ENCODE measurements at regions not wholly inside any gene's neighbourhood (a gene's known extent, or its start where the extent isn't known, plus 50 kb on each side); places are given as distances from the start of the nearest gene placed in this dataset.
"Not testable (repeated sequence)": the region's sequence is repeated elsewhere in the genome, so short reads cannot be mapped to it uniquely, and the experiment has no call there.

DNA sequence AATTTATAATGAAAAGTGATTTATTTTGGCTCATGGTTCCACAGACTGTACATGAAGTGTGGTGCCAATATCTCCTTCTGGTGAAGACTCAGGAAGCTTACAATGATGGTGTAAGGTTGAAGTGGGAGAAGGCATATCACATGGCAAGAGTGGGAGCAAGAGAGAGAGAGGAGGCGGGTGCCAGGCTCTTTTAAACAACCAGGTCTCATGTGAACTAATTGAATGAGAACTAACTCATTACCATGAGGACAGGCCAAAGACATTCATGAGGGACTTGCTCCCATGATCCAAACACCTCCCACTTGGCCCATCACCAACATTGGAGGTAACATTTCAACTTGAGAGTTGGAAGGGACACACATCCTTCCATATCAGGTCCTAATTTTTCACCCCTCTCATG, 155.2 kb downstream of the SLC38A4 start:
- no peak for FAIRE-seq

DNA sequence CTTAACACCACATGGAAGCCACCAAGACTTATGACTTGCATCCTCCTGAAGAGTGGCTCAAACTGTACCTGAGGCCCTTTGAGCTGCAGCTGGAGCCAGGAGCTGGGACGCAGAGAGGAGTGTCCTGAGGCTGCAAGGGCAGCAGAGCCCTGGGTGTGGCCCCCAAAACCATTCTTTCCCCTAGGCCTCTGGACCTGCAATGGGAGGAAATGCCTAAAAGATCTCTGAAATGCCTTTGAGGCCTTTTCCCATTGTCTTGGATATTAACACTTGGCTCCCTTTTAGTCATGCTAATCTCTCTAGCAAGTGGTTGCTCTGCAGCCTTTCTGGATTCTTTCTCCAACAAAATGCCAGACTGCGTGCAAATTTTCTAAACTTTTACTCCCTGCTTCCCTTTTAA, 156.1 kb downstream of the SLC38A4 start:
- DNase-seq (ENCODE audit: low spot score) (no peak), FAIRE-seq (no peak)

More for the DNA sequence above, 155.2 kb downstream of the SLC38A4 start:
- no peak for DNase-seq (ENCODE audit: low spot score)

DNA sequence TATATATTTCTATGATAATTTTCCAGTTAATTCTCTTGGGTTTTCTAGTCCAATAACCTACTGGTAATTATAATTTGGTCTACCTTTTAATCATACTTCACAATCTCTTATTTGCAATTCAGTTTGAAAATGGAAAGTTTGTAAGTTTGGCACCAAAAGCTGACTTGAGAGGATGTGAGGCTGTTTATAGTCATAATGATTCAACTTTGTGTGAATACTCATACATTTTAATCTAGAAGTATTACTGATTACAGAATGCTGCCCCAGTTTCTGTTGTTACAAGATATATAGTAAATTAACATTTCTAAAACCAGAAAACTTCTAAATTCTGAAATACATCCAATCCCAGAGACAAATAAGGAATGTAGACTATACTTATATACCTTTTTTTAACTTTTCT, 158.2 kb downstream of the SLC38A4 start:
- no peak for FAIRE-seq

DNA sequence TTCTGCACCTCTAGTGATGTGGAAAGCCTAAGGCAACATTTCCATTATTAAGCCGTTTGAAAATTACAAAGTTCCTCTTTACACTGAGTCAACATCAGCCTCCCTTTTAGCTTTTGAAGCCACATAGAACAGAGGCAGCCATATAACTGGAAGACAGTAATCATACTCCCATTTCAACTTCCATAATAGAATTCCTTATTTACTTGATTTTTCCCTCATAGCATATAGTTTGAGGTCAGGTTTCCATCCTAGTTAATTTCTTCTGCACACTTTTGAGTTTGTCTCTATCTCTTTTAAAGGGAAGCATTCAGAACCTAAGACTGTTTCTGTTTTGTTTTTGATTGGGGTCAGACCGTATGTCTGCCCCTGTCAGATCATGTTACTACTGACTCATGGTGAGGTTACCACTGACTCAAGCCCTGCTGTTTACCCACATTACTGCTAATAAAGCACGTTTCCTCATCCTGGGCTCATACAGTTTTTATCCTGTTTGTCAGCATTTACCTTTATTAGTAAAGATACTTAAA, 161.0 kb downstream of the SLC38A4 start:
- DNase-seq (ENCODE audit: low spot score) (peak; percentile 66), FAIRE-seq (peak; percentile 82)

More for the DNA sequence above, 158.2 kb downstream of the SLC38A4 start:
- no peak for DNase-seq (ENCODE audit: low spot score)

DNA sequence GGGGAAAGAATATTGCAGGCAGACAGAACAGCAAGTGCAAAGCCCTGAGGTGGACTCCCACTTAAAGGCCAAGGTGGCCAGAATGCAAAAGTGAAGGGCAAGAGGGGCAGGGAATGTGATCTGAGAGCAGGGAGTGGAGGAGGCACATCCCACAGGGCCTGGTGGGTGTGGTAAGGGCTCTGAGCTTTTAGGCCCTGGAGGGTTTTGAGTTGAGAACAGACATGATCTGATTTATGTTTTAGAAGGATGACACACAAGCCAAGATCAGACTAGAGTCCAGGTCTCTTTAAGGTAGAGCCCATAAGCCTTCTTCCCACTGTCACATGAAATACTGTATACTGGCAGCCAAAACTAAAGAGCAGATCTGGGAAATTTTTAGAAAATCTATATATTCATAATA, 162.5 kb downstream of the SLC38A4 start:
- DNase-seq (ENCODE audit: low spot score) (no peak), FAIRE-seq (no peak)

DNA sequence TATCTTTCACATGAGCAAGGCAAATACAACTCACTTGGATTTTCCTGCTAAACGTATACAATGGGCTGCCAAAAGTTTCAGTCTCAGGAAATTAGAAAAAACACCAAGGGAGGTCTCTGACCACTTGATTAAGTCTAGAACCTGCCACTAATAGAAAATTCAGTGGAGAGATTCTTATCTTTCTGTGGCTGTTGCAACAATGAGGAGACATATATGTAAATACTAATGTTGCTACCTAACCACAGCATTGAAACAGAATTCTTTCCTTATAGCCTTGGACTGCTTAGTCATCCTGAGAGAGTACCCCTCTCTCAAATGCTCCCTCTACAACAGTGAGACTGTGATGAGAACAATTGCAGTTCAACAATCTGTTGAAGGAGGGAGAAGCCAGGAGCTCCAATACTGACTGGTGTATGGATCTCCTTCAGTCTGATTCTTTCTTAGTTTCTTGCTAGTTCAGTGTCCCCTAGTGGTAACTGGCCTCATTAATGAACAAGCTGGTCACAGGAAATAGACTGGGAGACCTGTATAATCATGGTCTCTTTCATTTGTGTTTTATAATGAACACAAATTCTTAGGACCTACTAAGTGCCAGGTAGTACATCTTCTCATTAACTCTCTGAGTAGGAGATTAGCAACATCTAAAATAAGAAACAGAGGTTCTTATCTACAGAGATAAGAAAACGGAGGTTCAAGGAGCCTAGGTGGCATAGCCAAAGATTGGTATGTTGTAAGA, 164.5 kb downstream of the SLC38A4 start:
- peak; percentile 66 for FAIRE-seq
- peak; percentile 62 for DNase-seq (ENCODE audit: low spot score)

DNA sequence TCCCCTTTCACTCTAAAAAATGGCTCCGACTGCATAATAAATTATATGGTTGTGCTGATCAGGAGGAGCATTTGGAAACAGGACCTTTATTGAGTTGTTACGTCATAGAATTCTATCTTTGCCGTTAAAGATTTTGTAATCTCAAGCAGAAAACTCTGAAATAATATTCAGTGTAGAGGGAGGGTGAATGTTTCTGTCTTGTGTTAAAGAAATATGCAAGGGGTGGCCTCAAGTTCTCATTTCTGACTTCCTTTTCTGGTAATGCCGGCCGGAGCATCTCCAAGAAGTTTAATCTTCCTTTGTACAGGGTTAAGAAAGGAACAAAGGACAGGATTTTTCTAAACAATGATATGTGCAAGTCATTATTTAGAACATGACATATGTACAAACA, 165.1 kb downstream of the SLC38A4 start:
- DNase-seq (ENCODE audit: low spot score) = no peak
- FAIRE-seq = no peak

DNA sequence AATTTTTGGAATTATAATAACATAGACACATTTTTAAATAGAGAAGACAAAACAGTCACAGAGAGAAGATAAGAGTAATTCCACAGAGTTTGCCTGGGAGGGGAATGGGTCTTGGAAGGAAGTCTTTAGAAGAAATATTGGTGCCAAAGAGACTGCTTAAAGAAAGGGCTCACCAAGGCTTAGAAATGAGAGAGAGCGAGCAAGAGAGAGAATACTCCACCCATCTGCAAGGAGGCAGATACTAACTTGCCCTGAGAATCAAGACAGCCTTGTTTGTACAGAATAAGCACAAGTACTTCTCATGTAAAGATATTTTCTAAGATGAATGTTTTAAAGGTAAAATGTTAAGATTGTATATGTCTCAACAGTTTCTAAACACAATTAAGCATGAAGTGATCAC, 165.5 kb downstream of the SLC38A4 start:
- DNase-seq (ENCODE audit: low spot score) = no peak
- FAIRE-seq = no peak

DNA sequence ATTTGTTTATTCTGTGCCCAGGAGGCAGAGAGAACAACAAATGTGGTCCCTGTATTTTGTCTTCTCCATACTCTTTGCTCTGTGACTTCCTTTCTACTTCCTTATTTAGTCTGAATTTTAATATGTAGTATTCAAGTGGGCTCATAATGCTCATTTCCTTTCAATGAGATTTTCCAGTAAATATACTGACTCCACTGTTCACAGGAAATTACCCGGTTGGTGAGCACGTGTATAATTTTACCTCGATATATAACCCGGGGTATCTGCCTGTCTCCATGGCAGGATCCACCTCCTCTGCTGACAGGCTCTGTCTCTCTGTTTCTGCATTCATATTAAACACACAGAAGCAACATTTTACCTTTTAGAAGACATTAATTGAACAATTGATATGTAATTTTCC, 166.0 kb downstream of the SLC38A4 start:
- no peak for FAIRE-seq
- no peak for DNase-seq (ENCODE audit: low spot score)

DNA sequence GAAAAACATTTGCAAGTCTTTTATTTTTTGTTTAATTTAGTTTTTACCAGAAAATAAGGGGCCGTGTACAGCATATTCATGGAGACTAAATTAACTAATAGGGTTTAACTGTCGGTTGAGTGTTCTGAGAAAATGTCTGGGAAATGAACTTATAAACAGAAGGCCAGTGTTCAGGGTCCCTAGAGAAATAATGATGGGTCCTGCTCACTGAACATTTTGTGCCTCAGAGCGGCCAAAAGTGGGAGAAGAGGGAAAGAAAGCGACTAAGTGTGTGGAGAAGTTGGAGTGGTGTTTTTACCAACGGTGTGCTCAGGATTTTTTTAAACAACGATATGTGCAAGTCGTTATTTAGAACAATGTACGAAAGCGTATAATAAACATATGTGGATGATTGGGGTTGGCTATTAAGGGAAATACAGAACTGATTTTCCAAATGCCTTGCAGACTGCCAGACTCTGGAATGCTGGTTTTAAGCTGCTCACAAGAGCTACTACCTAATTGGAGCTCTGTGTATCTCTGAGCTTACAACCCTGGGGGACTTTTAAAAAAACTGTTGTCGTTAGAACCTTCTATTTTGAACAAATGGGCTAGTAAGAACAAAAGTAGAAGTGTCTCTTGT, 166.7 kb downstream of the SLC38A4 start:
- FAIRE-seq = no peak
- DNase-seq (ENCODE audit: low spot score) = no peak

DNA sequence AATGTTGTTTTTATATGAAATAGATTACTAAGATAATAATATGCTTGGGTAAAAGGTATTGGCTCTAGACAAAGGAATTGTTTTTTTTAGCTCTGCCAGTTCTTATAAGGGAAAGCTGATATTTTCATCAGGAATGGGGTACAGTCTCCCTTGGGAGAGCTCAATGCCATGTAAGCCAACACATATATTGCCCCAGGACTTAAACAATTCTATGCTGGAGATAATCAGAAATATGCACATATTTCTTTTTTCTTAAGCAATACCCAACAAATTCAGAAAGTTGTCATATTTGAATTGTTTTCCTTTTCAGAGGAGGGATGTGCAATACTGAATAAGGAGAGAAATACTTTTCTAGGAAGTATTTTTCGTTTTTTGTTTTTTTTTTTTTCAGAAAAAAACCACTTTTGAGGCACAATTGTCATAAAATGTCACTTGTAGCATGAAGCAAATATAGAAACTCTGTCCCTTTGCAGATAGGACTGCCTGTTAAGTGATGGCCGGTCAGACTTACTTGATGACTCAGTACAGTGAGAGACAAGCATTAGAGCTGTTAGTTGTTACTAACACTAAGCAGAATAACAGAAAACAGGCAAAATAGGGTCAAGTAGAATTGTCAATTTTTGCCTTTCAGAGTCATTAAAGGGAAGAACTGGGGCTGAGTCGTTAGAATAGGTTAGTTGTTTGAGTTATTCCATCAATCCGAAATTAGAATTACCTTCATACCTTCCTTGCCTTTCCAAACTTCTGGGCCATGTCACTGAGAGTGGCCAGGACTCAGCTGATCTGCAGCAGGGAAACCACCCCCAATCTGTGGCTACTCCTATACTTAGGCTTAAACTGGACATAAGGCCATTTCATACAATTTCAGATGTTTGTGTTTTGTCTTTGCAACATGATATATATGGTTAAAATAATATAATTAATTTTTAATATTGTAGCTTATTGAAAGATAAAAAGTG, 168.1 kb downstream of the SLC38A4 start:
- no peak for DNase-seq (ENCODE audit: low spot score)
- FAIRE-seq = no peak

DNA sequence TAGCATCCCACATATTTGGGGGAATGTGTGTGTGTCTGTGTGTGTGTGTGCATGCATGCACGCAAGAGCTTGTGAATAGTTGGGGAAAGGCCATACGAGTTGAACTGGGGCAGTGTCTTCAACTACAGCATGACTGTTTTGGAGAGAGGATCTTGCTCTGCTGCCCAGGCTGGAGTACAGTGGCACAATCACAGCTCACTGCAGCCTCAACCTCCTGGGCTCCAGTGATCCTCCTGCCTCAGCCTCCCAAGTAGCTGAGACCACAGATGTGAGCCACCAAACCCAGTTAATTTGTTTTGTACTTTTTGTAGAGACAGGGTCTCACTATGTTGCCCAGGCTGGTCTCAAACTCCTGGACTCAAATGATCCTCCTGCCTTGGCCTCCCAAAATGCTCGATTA, 169.8 kb downstream of the SLC38A4 start:
- DNase-seq (ENCODE audit: low spot score); FAIRE-seq: not testable (repeated sequence)

DNA sequence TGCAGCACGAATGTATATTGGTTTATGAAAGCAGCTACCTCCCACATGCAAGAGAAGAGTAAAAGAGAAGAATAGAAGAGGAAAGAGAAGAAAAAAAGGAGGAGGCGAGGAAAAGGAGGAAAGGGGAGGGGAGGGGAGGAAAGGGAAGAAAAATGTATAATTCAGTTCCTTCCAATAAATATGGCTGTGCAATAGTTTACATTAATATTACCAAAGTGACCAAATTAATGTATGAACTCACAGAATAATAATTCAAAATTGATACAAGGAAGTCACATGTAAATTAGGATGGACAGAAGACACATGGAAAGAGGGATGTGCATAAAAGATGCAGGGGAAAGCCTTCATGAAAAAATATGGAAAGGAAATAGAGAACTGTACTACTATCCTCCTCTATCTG, 172.5 kb downstream of the SLC38A4 start:
- DNase-seq (ENCODE audit: low spot score) (no peak), FAIRE-seq (no peak)

DNA sequence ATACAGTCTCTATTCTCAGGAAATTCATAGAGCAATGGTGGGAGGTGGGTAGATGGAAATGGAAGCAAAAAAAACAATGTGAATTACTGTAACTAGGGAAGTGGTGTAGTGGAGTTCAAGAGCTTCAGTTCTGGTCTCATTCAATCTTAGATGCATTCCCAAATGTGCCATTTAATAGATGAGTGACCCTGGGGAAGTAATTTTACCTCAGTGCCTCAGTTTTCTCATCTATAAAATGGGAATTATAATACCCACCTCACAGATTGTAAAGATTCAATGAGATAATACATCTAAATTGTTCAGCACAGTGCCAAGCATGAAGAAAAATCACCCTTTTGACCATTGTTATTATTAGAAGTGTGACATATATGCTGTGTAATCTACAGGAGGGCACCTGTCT, 173.1 kb downstream of the SLC38A4 start:
- no peak for DNase-seq (ENCODE audit: low spot score)
- FAIRE-seq = no peak

DNA sequence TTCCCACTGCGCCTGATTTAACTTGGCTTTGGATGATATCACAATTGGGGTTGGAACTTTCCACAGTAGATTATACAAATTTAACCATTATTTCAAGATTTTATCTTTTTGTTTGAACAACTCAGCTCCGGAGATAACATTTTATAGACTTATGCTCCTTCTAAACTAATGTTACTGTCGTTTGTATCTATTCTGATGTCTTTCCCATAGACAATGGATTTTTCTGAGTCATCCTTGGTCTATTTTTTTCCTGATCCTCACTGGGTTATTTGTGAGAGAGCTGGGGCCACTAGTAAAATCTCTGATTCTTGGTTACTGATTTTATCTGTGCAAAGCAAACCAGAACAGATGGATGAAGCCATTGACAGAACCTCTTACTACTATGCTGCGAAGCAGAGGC, 175.1 kb downstream of the SLC38A4 start:
- DNase-seq (ENCODE audit: low spot score) (no peak), FAIRE-seq (no peak)

DNA sequence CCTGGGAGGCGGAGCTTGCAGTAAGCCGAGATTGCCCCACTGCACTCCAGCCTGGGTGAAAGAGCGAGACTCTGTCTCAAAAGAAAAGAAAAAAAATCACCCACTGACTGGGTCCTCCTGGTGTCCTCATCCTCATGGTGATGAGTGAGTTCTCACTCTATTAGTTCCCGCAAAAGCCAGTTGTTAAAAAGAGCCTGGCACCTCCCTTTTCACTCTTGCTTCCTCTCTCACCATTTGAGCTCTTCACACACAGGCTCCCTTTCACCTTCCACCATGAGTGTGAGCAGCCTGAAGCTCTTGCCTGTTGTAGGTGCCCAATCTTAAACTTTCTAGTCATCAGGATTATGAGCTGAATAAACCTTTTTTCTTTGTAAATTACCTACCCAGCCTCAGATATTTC, 176.4 kb downstream of the SLC38A4 start:
- no peak for DNase-seq (ENCODE audit: low spot score)
- FAIRE-seq = no peak

DNA sequence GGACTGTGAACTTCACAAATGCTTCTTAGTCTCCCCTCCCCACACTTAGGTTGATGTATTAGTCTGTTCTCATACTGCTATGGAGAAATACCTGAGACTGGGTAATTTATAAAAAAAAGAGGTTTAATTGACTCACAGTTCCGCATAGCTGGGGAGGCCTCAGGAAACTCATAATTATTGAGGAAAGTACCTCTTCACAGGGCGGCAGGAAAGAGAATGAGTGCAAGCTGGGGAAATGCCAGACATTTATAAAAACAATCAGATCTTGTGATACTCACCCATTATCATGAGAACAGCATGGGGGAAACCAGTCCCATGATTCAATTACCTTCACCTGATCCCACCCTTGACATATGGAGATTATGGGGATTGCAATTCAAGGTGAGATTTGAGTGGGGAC, 178.8 kb downstream of the SLC38A4 start:
- FAIRE-seq = no peak
- DNase-seq (ENCODE audit: low spot score) = no peak

DNA sequence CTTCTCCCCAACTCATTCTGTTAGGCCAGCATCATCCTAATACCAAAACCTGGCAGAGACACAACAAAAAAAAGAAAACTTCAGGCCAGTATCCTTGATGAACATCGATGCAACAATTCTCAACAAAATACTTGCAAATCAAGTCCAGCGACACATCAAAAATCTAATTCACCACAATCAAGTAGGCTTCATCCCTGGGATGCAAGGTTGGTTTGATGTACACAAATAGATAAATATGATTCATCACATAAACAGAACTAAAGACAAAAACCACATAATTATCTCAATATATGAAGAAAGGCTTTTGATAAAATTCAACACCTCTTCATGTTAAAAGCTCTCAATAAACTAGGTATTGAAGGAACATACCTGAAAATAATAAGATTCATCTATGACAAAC, 184.1 kb downstream of the SLC38A4 start:
- FAIRE-seq; DNase-seq (ENCODE audit: low spot score): not testable (repeated sequence)

DNA sequence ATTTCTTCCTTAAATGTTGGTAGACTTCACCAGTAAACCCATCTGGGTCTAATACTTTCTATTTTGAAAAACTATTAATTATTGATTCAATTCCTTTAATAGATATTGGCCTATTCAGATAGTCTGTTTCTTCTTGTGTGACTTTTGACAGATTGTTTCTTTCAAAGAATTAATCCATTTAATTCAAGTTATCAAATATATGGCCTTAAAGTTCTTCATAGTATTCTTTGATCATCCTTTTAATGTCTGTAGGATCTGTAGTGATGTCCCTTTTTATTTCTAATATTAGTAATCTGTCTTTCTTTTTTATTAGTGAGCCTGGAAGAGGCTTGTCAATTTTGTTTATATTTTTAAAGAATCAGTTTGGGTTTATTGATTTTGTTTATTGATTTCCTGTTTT, 190.0 kb downstream of the SLC38A4 start:
- FAIRE-seq = no peak
- DNase-seq (ENCODE audit: low spot score) = no peak

DNA sequence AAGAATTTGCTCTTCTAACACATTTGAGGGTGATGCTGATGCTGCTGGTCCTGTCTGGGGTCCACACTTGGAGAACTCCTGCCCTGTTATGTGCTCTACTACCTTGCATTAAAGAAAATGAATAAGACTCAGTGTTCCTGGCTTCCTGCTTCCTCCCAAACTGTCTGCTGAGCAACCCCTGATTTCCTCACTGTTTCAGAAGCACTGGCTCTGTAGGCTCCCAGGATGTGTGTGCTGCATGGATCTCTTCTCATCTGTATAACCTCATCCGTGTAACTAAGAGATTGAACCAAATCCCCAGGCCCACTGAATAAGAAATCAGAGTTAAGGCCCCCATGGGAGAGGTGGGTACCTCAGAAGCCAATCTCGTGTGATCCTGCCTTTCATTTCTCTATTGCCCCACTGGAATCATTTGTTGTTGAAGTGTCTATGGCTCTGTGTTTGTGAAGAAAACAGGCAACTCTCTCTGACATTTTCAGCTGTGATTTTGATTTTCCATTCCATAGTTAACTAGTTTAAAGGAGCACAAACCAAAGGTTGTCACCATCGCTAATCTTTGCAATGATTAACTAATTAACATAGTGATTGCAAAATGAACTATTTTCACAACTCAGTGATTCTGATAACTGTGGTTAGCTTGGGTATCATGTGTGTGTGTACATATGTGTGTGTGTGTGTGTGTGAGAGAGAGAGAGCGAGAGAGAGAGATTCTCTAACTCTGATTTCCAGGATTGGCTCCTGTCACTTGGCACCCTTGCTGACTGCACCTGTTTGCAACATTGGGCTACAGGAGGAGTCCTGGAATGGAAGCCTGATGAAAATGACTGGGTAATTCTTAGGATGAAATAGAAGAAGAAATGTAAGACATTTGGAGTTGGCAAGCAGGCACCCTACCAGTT, 196.2 kb downstream of the SLC38A4 start:
- FAIRE-seq (peak; percentile 60), DNase-seq (ENCODE audit: low spot score) (no peak)

DNA sequence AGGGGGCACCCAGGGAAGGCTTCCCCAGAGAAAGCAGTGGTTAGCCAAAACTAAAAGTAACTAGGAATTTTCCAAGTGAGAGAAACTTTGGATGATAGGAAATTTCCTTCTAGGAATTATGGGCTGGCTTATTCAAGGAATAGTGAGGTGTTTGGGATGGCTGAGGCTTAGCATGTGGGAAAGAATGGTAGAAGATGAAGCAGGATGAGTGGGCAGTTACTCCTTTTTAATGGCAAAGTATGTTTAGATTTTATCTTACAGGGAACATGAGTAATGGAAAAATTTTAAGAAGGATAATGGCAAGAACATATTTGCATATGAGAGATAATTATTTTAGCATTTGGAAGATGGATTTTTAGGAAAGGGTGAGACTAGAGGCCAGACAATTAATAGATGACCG, 197.6 kb downstream of the SLC38A4 start:
- no peak for DNase-seq (ENCODE audit: low spot score)
- no peak for FAIRE-seq
